ENCODE measurements at regions not wholly inside any gene's neighbourhood (a gene's known extent, or its start where the extent isn't known, plus 50 kb on each side); places are given as distances from the start of the nearest gene placed in this dataset.
A peak's percentile ranks its signal among the peaks of the same experiment; 100 is the strongest.

DNA sequence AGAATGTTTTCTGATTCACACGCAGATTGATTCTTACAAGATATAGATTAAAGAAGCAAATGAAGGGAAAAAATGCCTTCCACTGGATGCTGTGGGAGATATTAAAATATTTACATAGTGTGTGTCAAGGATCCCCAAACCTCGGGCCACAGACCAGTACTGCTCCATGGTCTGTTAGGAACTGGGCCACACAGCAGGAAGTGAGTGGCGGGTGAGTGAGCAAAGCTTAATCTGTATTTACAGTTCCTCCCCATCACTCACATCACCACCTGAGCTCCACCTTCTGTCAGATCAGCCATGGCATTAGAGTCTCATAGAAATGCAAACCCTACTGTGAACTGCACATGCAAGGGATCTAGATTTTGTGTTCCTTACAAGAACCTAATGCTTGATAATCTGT is 552.6 kb upstream of the GOLIM4 start:
- DNase-seq: no peak

DNA sequence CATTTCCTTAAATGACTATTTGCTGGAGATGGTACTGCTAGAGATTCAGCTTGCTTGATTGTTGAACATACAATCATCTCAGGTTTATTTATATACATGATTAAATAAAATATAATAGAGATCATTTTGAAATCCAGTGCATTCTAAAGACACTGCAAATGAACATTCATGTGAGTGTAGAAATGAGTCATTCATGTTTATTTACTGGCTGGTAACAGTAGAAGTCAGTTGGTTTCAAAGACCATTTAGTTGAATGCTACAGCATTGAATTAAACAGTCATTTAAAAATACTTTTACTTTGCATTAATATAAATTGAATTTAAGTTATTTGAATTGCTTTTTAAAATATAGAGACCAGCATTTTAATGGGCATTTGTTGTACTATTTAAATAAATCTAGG is 551.9 kb upstream of the GOLIM4 start:
- DNase-seq: no peak

DNA sequence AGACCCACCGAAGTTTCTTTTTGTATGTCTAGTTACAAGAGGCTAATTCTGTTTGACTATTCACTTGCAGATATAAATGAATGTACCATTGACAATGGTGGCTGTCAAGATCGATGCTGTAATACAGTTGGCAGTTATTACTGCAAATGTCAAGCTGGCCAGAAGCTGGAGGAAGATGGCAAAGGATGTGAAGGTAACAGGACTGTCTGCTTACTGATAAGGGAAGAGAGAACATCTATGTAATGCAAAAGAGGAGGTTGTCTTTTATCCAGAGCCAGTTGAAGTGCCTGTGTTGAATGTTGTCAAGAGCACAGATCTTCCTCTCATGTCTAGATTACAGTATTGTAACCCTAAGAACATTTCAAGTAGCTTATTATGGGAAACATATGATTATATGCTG is 549.5 kb upstream of the GOLIM4 start:
- no peak for DNase-seq

DNA sequence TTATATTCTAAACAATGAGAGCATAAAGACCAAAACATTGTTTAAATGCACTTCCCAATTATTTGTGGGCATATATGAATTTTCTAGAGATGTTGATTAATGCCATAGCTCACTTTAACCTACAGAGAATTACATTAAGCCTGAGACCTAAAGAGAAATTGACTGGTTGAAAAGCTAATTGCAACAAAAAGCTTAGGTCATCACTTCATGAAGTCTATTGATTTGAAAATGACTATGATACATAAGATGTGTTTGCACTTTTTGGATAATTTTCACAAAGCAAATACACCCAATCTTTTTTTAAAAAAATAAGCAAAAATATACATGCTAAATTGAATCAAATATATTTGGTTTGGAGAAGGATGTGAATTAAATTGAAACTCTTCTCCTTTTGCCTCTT is 532.8 kb upstream of the GOLIM4 start:
- DNase-seq: no peak

DNA sequence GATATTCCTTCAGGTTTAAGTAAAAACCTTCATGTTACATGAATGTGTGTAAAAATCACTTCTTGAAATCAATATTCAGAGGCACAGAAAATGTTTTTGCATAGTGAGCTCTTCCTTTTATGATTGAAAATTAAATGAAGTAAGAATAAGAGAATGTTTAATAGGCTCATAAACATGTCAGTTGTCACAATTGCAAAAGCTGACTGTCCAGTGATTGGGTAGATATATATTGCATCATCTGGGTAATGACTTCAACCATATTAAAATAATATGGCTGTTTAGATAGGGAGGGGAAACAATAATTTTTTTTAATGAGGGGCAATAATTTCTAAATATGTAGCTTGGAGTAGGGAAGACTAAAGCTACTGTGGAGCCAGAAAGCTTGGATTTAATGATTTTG is 529.8 kb upstream of the GOLIM4 start:
- DNase-seq: no peak

DNA sequence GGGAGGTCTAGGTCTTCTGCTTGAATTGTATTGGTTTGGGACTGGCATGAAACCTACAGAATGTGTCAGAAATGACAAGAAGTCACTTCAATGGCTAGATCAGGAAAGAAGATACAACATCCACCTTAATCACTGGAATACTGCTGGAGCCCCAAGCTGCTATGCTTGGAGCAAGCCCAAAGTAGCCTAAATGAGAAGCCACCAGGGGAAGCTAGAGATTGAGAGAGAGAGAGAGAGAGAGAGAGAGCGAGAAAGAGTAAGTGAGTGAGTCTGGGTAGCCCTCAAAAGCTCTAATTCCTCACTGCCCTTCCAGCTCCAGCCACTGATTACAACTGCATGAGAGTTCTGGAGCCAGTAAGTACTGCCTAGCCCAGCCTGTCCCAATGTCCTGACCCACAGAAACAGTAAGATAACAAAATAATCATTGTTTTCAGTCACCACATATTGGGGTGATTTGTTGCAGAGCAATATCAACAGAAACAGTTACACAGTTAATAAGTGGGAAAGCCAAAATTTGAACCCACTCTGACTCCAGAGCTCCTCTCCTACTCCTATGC is 529.2 kb upstream of the GOLIM4 start:
- DNase-seq: no peak

DNA sequence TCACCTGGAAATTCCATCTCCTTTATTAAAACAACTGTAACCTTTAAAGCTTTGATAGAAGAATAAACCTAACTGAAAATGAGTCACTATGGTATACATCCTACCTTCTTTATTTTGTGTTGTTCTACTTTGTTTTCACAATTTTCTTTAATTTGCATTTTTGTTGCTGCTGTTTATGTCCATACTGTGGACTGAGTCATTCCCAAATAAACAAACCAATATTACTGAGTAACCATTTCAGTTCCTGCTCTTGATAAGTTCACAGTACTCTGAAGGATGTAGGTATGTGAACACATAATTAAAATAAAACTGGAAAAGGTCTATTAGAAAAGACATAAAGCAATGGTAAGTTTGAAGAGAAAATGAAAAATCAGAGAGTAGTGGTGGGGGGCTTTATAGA is 528.5 kb upstream of the GOLIM4 start:
- no peak for DNase-seq

DNA sequence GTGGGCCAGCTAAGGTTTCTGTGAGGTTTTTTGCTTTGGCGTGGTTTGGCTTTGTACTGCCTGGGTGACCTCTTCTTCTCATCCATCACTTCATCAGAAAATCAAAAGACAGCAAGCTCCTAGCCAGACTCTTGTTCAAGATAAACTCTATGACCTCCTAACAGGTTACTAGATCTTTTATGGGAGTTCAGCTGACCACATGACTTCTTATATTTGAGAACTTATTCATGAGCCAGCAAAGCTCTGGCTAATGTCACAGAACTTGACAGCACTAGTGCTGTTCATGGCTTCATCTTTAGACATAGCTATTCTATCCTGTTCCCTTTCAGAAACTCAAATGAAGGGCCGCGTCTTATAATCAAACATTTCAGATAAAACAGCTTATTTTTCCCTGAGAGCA is 527.1 kb upstream of the GOLIM4 start:
- no peak for DNase-seq

DNA sequence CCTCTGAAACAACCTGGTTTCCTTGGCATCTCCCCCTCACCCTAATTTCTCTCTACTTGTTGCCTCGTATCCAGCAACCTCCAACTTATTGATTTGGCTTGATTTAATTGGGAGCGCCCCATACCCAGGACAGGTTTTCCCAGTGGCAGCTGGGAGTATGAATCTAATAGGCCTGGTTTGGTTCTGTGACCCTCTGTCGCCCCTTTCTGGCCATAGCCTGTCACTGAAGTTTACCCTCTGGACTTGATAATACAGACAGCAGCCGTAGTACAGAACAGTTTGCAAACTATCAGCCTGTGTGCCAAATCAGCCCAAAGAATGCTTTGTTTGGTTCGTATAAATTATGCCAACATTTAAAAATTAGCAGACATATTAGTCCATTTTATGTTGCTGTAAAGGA is 525.1 kb upstream of the GOLIM4 start:
- peak; percentile 18 for DNase-seq

DNA sequence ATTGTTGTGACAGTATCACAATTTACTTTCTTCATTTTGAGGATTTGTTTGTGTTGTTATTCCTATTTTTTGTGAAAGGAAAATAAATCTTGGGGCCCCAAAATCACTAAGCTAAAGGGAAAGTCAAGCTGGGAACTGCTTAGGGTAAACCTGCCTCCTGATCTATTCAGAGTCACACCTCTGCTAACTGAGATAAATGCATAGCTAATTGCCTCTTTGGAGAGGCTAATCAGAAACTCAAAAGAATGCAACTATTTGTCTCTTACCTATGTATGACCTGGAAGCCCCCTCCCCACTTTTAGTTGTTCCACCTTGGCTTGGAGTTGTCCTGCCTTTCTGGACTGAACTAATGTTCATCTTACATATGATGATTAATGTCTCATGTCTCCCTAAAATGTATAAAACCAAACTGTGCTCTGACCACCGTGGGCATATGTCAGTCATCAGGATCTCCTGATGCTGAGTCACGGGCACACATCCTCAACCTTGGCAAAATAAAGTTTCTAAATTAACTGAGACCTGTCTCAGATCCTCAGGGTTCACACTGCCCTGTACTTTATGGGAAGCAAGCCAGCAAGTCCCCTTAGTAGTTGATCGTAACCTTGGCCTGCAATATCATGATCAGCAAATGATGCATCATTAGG is 523.2 kb upstream of the GOLIM4 start:
- DNase-seq: no peak

DNA sequence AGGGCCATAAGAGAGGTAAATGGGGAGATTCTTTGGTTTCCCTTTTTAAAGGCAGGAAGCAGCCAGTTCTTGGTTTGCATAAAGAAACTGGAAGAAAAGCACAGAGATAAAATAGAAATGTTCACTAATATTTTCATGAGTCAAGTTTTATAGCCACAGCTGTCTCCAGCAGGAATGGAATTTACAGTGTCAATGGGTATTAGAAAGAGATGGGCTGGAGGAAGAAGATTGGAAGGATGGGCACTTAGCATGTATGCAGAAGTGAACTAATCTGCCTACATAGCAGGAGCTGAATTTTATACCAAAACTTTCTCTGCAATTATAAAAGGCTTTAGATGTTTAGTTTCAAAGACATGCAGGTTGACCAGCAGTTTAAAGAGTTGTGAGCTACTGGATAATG is 521.9 kb upstream of the GOLIM4 start:
- no peak for DNase-seq

DNA sequence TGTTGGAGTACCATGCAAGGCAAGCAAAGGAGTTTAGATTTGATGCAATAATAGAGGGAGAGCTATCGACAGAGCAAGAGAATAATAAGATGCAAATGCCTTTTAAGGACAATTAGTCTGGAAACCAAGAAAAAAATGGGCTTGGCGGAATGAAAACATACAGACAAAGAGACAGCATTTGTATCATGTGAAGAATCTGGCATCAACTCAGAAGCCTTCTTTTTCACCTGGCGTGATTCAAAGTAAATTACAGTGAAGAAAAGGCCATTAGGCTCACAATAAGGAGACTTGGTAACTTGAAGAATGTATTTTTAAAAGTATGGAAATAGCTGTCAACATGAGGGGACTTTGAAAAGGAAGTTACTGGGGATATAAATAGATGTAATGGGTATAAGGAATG is 521.2 kb upstream of the GOLIM4 start:
- DNase-seq: no peak

DNA sequence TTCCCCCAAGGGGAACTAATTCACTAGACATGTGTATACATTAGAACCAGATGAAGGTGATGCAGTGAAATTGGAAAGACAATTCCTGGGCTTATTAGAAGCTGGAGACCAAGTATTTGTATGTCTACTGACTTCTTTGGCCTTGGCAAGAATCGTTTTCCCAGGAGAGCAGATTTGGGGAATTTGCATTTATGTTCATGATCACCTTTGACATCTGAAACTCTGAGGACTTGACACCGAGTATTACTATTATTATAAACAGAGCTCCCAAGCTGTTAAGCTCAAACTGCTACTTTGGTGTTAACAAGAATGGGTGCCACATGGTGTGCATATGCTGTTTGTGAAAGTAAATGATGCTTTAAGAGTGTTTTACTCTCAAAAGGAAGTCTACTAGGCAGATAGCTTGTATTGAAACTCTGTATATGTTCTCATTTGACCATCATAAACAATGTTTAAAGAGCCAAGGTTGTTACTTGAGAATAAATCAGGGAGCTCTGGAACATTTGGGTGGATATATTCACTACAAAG is 519.8 kb upstream of the GOLIM4 start:
- no peak for DNase-seq

DNA sequence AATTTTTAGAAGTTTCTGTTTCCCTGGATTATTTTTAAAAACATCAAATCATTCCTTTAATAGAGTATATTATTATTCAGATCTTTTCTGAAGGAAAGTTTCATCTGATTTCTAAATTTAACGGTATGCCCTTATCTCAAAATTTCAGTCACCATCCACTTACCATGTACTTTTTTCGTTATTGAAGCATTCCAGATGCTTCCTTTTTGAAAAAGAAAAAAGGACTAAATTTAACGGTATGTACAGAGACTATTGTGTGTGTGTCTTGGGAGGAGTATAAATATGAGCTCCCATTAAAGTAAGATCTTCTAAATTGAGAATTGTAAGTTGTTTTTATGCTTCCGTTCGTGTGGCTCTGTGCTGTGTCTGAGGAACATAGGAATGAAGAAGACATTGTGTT is 517.4 kb upstream of the GOLIM4 start:
- DNase-seq: no peak

DNA sequence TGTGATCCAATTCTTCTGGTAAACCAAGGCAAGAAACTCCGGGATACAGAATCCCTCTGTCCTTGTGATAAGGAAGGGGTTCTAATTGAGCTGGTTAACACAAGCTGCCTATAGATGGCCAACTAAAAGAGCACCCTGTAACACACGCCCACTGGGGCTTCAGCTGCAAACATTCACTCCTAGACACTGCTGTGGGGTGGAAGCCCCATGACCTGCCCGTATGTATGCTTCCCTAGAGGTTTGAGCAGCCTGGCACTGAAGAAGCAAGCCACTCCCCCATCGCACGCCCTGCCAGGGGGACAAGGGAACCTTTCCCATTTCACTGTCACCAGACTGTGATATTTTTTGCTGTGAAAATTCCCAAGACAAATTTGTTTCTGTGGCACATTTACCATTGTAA is 516.9 kb upstream of the GOLIM4 start:
- no peak for DNase-seq

DNA sequence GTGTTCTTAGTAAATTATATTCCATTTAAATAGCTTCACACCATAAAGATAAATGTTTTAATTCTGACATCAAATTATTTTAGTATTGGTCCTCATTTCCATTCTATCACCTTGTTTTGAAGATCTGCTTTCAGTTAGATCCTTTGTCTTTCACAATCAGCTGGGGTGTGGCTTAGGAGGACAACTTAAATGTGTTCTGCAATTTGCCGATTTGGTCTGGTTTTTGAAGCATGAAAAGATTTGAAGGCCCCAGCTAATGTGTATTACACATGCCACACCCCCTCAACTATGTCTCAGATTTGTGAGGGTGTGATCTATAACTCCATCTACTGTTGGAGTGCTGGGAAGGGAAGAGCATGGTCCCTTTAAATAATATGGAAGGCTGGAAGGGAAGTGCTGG is 516.1 kb upstream of the GOLIM4 start:
- DNase-seq: no peak

DNA sequence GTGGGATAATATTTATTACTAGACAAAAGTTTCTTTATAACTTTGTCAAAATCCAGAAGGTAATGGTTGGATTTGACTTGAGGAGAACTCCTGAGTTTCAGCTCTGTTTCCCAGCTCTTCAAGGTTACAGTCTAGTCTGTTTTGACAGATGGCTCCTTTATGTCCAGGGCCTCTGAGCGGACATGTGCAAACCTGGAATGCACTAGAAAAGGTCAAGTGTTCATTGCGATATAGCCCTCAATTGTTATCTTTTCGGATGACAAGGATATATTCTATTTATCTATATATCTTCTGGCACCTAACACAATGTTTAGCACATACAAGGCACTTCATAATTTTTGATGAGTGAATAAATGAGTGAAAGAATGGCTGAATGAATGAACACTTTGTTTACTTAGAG is 513.2 kb upstream of the GOLIM4 start:
- no peak for DNase-seq

DNA sequence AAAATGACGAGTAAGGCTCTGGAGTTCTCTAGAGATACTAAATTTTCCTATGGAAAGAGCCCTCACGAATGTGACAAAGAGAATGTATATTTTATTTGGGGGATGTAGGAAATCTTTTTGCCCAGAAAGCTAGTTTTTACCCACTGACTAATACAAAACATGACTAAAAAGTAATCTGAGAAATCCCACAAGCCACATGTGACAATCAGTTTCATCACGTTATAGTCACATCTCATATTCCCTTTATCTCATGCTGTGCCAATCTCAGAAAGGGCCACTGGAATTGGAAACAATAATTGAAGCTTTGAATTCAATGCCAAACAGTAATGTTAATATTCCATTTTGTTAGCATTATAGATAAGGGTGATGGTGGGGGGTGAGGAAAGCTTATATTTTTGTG is 509.0 kb upstream of the GOLIM4 start:
- DNase-seq: no peak

DNA sequence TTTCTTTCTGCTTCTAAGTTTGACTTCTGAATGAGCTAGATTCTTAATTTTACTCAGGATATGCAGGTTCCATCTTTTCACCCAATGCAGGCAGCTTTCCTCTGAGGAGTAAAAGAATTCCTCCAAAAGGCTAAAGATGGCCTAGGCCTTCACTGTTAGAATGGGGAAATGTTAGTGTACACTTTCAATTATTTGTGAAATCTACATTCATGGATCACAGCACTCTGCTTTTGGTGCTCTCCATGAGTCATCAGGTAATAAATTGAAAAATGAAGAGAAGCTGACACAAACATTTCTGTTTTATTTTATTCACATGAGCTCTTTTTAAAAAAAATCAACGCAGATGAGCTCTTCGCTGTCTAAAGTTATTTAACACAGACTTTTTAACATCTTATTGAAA is 502.5 kb upstream of the GOLIM4 start:
- no peak for DNase-seq

DNA sequence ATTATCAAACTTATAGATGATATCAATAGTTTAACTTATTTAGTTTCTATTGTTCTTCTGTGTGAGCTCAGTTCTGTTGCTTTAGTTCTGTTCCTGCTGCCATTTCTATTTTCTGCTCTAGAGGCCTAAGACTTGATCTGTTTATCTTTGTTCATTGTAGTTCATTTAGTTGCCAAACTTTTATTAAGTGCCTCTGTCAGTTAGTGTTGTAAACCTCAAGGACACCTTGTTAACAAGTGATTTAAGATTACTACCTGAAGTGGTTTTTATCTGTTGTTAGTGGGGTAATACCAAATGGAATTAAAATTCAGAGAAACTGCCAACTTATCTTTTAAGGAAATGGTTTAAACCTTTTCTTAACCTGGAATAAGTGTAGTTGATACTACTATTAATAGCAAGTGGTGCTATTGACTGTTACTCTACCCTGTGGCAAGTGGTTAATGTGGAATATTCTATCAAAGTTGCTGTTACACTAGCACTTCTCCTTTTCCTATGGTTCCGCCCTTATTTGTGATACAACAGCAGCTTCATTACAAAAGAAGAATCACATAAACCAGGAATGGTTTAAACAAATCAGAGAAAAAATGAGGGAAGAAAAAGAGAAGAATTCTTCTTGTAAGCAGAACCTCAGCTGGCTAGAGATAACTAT is 500.6 kb upstream of the GOLIM4 start:
- DNase-seq: no peak

DNA sequence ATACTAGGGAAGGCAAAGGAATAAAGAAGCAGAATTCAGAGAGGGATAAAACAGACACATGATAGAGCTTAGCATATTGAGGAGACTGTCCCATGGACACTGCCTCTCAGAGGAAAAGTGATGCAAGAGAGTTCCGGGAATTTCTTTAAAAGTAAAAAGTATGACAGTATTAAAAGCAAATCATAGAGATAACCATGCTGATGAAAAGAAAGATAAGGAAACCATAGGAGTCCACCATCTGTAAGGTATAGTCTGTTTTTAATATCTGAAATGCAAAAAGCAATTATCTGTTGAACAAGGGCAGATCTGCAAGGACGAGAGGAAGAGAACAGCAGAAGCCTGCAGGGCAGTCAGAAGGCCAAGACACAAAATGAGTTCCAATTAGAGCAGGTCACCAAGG is 495.9 kb upstream of the GOLIM4 start:
- no peak for DNase-seq

DNA sequence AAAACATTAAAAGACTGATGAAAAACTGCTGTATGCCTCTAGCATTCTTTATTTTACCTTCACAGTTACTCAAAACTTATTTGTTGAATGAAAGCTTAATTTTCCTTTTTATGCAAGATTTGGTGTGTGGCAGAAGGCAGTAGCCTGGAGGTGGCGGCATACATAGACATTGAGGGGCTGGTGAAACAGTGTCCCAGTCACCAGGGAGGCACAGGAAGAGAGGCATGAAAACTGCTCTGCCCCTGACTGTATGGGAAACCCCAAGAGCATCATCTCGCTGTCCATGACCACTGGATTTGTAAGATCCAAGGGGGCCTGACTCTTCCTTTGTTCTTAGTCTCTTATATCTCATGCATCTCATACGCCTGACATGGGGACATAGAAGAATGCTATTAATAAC is 493.7 kb upstream of the GOLIM4 start:
- no peak for DNase-seq

DNA sequence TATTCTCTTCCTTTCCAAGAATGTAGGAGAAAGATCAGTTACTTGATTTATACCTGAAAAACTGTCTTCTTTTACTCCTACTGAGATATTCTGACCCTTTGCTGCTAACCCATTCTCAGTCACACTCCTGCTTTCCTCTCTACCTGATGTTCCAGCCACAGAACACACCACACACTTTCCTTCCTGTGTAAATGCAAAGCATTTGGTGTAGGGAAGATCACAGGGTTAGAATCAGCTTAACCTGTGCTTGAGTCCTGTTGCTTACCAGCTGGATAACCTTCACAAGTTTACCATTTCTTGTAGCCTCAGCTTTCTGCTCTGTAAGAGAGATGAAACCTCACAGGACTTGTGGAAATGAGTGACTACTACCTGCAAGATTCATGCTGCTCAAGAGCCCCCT is 489.8 kb upstream of the GOLIM4 start:
- DNase-seq: no peak

DNA sequence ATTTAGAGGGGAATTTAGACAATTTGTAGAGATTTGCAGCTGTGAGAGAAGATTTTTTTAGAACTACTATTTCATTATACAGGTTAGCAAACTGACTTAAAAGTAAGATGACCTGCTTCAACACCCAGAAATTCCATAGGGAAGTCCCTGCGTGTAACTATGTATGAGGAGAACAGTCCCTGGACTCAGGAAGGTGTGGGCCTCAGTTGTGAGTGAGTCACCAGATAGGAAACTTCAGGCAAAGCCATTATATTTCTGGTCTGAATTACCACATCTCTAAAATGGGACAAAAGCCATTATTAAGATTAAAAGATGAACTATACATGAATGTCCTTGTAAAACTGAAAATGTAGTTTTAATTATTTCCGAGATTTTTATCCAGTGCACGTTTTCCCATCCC is 488.3 kb upstream of the GOLIM4 start:
- no peak for DNase-seq
